ENCODE measurements at regions not wholly inside any gene's neighbourhood (a gene's known extent, or its start where the extent isn't known, plus 50 kb on each side); places are given as distances from the start of the nearest gene placed in this dataset.

- no peak for DNase-seq
Measured at GRCh38 chr1:106646261-106646784, 410.2 kb upstream of the PRMT6 start.

- DNase-seq, result no peak
Measured at GRCh38 chr1:106646816-106647215, 409.7 kb upstream of the PRMT6 start.

GRCh38 chr1:106651028-106651762 lies 405.3 kb upstream of the PRMT6 start:
- DNase-seq, result no peak

GRCh38 chr1:106659490-106660244 lies 396.8 kb upstream of the PRMT6 start:
- no peak for DNase-seq

GRCh38 chr1:106675558-106675957 lies 380.9 kb upstream of the PRMT6 start:
- no peak for DNase-seq

GRCh38 chr1:106676021-106676420 lies 380.5 kb upstream of the PRMT6 start:
- no peak for DNase-seq

- no peak for DNase-seq
Measured at GRCh38 chr1:106677181-106677580, 379.3 kb upstream of the PRMT6 start.

- no peak for DNase-seq
Measured at GRCh38 chr1:106677721-106678120, 378.8 kb upstream of the PRMT6 start.

- DNase-seq, result no peak
Measured at GRCh38 chr1:106678279-106679050, 378.0 kb upstream of the PRMT6 start.

GRCh38 chr1:106680216-106680615 lies 376.3 kb upstream of the PRMT6 start:
- DNase-seq, result no peak

- no peak for DNase-seq
Measured at GRCh38 chr1:106680776-106681344, 375.6 kb upstream of the PRMT6 start.

- DNase-seq, result no peak
Measured at GRCh38 chr1:106681939-106682522, 374.4 kb upstream of the PRMT6 start.

GRCh38 chr1:106688446-106688845 lies 368.0 kb upstream of the PRMT6 start:
- no peak for DNase-seq

GRCh38 chr1:106698660-106699059 lies 357.8 kb upstream of the PRMT6 start:
- no peak for DNase-seq

- DNase-seq, result no peak
Measured at GRCh38 chr1:106699433-106699832, 357.0 kb upstream of the PRMT6 start.

GRCh38 chr1:106700211-106700610 lies 356.3 kb upstream of the PRMT6 start:
- no peak for DNase-seq

GRCh38 chr1:106705971-106706370 lies 350.5 kb upstream of the PRMT6 start:
- no peak for DNase-seq

GRCh38 chr1:106717591-106717990 lies 338.9 kb upstream of the PRMT6 start:
- no peak for DNase-seq

- DNase-seq, result no peak
Measured at GRCh38 chr1:106721790-106722189, 334.7 kb upstream of the PRMT6 start.

- DNase-seq, result no peak
Measured at GRCh38 chr1:106722466-106722865, 334.0 kb upstream of the PRMT6 start.

- no peak for DNase-seq
Measured at GRCh38 chr1:106727171-106727570, 329.3 kb upstream of the PRMT6 start.

GRCh38 chr1:106746448-106747085 lies 309.9 kb upstream of the PRMT6 start:
- no peak for DNase-seq

Measured in SHP77 treated with DMSO at 0.1 percent for 48 hours (cell line).